GM12872 (cell line): ENCODE measurements at regions not wholly inside any gene's neighbourhood (a gene's known extent, or its start where the extent isn't known, plus 50 kb on each side); places are given as distances from the start of the nearest gene placed in this dataset.

Source experiments
- TF ChIP-seq, protein P1 (sequence below): IDR thresholded peaks from 3 replicates; pipeline ENCODE4 v1.5.1; 2011; ENCODE audit warnings: low read depth, mild to moderate bottlenecking, low read length, moderate library complexity; ENCODE audit not compliant: insufficient read depth

DNA sequence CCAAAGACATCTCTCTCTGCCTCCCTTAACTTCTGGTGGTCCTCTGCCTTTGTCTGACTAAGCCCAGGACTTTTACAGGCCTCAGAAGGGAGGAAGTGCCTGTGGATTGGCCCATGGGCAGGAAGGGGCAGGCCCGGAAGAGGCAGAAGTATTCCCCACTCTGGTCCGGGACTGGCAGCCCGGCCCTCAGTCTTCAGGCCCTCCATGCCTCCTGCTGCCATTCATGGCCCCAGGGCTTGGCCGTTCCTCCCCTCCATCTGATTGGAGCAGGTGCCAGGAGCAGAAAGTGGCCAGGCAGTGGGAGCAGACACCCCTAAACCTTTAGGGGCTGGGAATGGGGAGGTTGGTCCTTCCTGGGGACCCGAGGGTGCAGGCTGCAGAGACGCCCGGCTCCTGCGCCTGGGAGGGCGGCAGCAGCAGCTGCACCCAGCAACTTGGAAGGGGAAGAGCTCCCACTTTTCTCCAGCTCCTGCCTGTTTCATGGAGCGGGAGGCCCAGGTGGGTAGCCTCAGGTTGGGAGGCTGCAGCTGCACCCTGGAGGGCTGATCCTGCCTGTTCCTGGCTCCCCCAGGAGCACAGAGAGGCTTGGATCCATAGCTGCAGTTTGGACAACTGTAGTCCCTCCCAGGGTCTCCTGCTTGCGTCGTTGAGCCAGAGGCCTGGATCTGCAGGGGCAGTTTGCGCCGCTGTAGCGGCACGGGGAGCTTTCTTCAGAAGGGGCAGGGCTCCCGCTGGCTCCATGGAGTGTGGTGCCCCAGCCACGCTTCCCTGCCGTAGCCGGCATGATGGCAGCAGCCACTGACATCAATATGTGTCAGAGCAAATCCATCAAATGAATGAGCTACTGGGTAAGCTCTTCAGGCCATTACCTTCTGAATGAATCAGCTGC, 661.5 kb upstream of the NUDT12 start:
- TF ChIP-seq, protein P1, sequence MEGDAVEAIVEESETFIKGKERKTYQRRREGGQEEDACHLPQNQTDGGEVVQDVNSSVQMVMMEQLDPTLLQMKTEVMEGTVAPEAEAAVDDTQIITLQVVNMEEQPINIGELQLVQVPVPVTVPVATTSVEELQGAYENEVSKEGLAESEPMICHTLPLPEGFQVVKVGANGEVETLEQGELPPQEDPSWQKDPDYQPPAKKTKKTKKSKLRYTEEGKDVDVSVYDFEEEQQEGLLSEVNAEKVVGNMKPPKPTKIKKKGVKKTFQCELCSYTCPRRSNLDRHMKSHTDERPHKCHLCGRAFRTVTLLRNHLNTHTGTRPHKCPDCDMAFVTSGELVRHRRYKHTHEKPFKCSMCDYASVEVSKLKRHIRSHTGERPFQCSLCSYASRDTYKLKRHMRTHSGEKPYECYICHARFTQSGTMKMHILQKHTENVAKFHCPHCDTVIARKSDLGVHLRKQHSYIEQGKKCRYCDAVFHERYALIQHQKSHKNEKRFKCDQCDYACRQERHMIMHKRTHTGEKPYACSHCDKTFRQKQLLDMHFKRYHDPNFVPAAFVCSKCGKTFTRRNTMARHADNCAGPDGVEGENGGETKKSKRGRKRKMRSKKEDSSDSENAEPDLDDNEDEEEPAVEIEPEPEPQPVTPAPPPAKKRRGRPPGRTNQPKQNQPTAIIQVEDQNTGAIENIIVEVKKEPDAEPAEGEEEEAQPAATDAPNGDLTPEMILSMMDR: no peak

DNA sequence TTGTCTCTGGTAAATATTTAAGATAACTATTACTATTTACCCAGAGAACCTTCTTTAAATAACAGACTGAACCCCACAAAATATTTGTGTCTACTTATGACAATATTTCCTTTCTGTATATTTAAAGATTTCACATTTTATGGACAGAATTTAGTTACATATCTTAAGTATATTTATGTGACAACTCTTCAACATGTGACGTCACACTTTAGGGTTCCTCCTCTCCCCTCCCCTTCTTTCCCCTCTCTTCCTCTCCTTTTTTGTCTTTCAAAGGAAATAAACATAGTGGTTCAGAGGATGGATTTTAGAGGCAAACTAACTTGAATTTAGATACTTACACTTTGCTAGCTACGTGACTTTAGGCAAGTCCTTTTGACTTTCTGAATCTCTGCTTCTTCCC, 655.6 kb upstream of the NUDT12 start:
- TF ChIP-seq, protein P1: no peak

- TF ChIP-seq, protein P1: no peak
Observed at GRCh38 chr5:104213216-104213615, 650.6 kb upstream of the NUDT12 start.

- TF ChIP-seq, protein P1: no peak
Observed at GRCh38 chr5:104199771-104200170, 637.2 kb upstream of the NUDT12 start.

GRCh38 chr5:104198156-104198555, 635.6 kb upstream of the NUDT12 start:
- TF ChIP-seq, protein P1: no peak

DNA sequence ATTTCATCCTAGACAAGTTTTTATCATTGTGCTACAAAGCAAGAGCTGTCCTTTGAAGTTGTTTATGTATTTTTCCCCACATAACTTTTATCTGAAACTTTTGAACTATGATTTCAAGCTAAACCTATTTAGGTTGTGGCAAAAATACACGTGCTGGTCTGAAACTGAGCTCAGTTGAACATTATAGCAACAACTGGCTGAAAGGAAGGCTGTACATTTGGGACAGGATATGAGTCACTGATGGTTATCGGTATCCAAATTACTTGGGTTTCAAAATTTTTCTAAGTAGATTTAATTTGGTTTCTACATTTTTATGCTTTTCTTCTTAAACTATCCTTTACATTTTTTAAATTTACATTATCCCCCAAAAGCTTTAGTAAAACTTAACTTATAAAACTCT, 627.3 kb upstream of the NUDT12 start:
- TF ChIP-seq, protein P1: no peak

DNA sequence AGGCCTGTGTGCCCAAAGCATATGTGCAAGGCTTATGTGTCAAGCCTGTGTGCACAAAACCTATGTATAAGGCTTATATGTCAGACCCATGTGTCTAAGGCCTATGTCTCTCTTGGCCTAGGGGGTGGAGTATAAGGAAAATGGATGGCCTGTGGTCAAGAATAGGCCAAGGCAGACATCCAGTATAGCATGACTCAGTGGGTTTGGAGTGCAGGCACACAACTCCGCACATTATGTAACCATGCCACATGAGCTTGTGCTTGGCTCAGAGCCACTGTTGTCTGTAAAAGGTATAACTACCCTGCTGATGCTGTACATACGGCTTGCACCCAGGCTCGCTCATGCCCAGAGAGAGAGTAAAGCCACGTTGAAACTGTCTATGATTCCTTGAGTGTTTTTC, 626.4 kb upstream of the NUDT12 start:
- TF ChIP-seq, protein P1: no peak
